KMS-11 (cell line): ENCODE measurements at regions not wholly inside any gene's neighbourhood (a gene's known extent, or its start where the extent isn't known, plus 50 kb on each side); places are given as distances from the start of the nearest gene placed in this dataset.

Source experiments
- H2AFZ ChIP-seq: fragments of 200-600 bp; sonication (generic); 2 replicates; pipeline ENCODE4 v1.6.1; 2016; ENCODE audit warnings: antibody characterized with exemption, mixed run types, low read depth
- H3K27ac ChIP-seq: fragments of 200-600 bp; sonication (generic); 2 replicates; pipeline ENCODE4 v1.6.1; 2016; ENCODE audit warnings: mild to moderate bottlenecking, mixed run types
- H3K27me3 ChIP-seq: fragments of 200-600 bp; sonication (generic); 2 replicates; pipeline ENCODE4 v1.6.1; 2017; ENCODE audit warnings: mild to moderate bottlenecking, low read depth, mixed run types, moderate library complexity; ENCODE audit not compliant: insufficient read depth
- H3K36me3 ChIP-seq: fragments of 200-600 bp; sonication (generic); 2 replicates; pipeline ENCODE4 v1.6.1; 2017; ENCODE audit warnings: mild to moderate bottlenecking, mixed run types; ENCODE audit not compliant: insufficient read depth
- H3K4me1 ChIP-seq: fragments of 200-600 bp; sonication (generic); 2 replicates; pipeline ENCODE4 v1.6.1; 2016; ENCODE audit warnings: mild to moderate bottlenecking, low read depth, mixed run types; ENCODE audit not compliant: poor library complexity, severe bottlenecking
- H3K4me2 ChIP-seq: fragments of 200-600 bp; sonication (generic); 2 replicates; pipeline ENCODE4 v1.7.0; 2016; ENCODE audit warnings: mild to moderate bottlenecking, mixed run types
- H3K4me3 ChIP-seq: fragments of 200-600 bp; sonication (generic); IDR thresholded peaks from 2 replicates; pipeline ENCODE4 v1.6.1; 2017; ENCODE audit warnings: low read depth, low read length, mixed read lengths; ENCODE audit not compliant: insufficient read depth
- H3K79me2 ChIP-seq: fragments of 200-600 bp; sonication (generic); 2 replicates; pipeline ENCODE4 v1.6.1; 2016; ENCODE audit warnings: low read depth, mixed run types; ENCODE audit not compliant: insufficient read depth
- H3K9ac ChIP-seq: fragments of 200-600 bp; sonication (generic); 2 replicates; pipeline ENCODE4 v1.6.1; 2016; ENCODE audit warnings: mild to moderate bottlenecking, mixed run types
- H4K20me1 ChIP-seq: fragments of 200-600 bp; sonication (generic); 2 replicates; pipeline ENCODE4 v1.6.1; 2016; ENCODE audit warnings: mild to moderate bottlenecking, mixed run types; ENCODE audit not compliant: insufficient read depth
- CTCF ChIP-seq: fragments of 200-600 bp; sonication (generic); conservative IDR thresholded peaks from 2 replicates; pipeline ENCODE4 v1.6.1; 2017; ENCODE audit warnings: low read depth, mild to moderate bottlenecking, antibody characterized with exemption, low read length, moderate library complexity, mixed read lengths

GRCh38 chr3:74302969-74303368, 311.5 kb downstream of the CNTN3 start:
- H3K4me2 ChIP-seq, result no peak overlapping the region
- no peak overlapping the region for H3K4me3 ChIP-seq
- H3K4me1 ChIP-seq, result no peaks in the 10 kb centered on the region
- no peaks in the 10 kb centered on the region for H3K79me2 ChIP-seq
- no peaks in the 10 kb centered on the region for H4K20me1 ChIP-seq
- H2AFZ ChIP-seq, result no peak overlapping the region
- TF ChIP-seq CTCF, result no peak
- H3K9ac ChIP-seq, result no peak overlapping the region
- no peak overlapping the region for H3K27ac ChIP-seq
- H3K36me3 ChIP-seq, result no peaks in the 10 kb centered on the region
- no peaks in the 10 kb centered on the region for H3K27me3 ChIP-seq

GRCh38 chr3:74302281-74302680, 312.2 kb downstream of the CNTN3 start:
- Histone ChIP-seq H4K20me1 (no peaks in the 10 kb centered on the region), H2AFZ (no peak overlapping the region), H3K9ac (no peak overlapping the region), H3K79me2 (no peaks in the 10 kb centered on the region), H3K27ac (no peak overlapping the region), H3K4me1 (no peaks in the 10 kb centered on the region), H3K4me2 (no peak overlapping the region), H3K36me3 (no peaks in the 10 kb centered on the region), H3K27me3 (no peaks in the 10 kb centered on the region), H3K4me3 (no peak overlapping the region)
- TF ChIP-seq CTCF, result no peak

GRCh38 chr3:74301056-74301455, 313.4 kb downstream of the CNTN3 start:
- no peak overlapping the region for H3K4me2 ChIP-seq
- no peak overlapping the region for H2AFZ ChIP-seq
- H4K20me1 ChIP-seq, result no peaks in the 10 kb centered on the region
- H3K4me1 ChIP-seq, result no peaks in the 10 kb centered on the region
- no peak overlapping the region for H3K9ac ChIP-seq
- H3K4me3 ChIP-seq, result no peak overlapping the region
- no peak overlapping the region for H3K27ac ChIP-seq
- H3K36me3 ChIP-seq, result no peaks in the 10 kb centered on the region
- H3K27me3 ChIP-seq, result no peaks in the 10 kb centered on the region
- no peak for TF ChIP-seq CTCF
- no peaks in the 10 kb centered on the region for H3K79me2 ChIP-seq

- no peaks in the 10 kb centered on the region for H3K4me1 ChIP-seq
- no peak overlapping the region for H3K27ac ChIP-seq
- no peaks in the 10 kb centered on the region for H3K79me2 ChIP-seq
- no peak overlapping the region for H3K4me3 ChIP-seq
- H2AFZ ChIP-seq, result no peak overlapping the region
- H4K20me1 ChIP-seq, result no peaks in the 10 kb centered on the region
- H3K4me2 ChIP-seq, result no peak overlapping the region
- no peak overlapping the region for H3K9ac ChIP-seq
- TF ChIP-seq CTCF, result no peak
- H3K36me3 ChIP-seq, result no peaks in the 10 kb centered on the region
- H3K27me3 ChIP-seq, result no peaks in the 10 kb centered on the region
Measured at GRCh38 chr3:74295479-74295878, 319.0 kb downstream of the CNTN3 start.

- Histone ChIP-seq H3K79me2 (no peaks in the 10 kb centered on the region), H3K9ac (no peak overlapping the region), H3K36me3 (no peaks in the 10 kb centered on the region), H3K27ac (no peak overlapping the region), H4K20me1 (no peaks in the 10 kb centered on the region), H3K4me3 (no peak overlapping the region), H3K4me2 (no peak overlapping the region), H3K4me1 (no peaks in the 10 kb centered on the region), H2AFZ (no peak overlapping the region), H3K27me3 (no peaks in the 10 kb centered on the region)
- no peak for TF ChIP-seq CTCF
Measured at GRCh38 chr3:74288761-74289160, 325.7 kb downstream of the CNTN3 start.
